ENCODE measurements at regions not wholly inside any gene's neighbourhood (a gene's known extent, or its start where the extent isn't known, plus 50 kb on each side); places are given as distances from the start of the nearest gene placed in this dataset.

DNA sequence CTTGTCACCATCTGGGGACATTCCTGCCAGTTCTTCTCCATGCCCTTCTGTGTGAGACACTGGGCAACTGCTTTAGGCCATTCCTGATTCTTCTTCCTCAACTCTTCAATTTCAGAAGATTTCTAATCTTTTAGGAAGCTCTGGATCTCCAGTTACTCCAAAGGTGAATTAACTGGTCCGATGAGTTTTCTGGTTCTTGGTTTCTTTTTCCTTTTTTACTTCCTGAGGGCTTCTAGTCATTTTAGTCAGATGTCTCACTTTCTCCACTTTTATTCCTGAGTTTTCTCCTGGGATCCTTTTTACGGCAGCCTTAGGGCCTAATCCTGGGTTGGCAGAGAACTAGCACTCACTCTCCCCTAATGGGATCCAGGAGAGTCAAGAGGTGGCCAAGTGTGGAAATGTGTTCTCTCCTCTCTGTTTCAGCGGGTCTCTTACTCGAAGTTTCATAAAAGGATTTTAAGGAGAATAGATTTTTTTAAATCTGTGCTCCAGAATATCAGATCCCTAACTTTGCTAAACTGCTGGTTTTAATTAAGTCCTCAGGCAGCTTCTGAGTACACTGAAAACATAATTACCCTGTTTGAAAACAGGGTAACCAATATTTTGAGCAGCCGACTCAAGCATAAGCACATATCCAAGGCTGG, 107.6 kb downstream of the RMI2 start:
- no peaks in the 10 kb centered on the region for H3K4me1 Mint-ChIP-seq (ENCODE audit: low read depth, unreplicated experiment)
- DNase-seq (ENCODE audit: low read depth): no peak
- no peak overlapping the region for H3K27ac Mint-ChIP-seq (ENCODE audit: unreplicated experiment)
- no peak overlapping the region for H3K4me3 Mint-ChIP-seq (ENCODE audit: unreplicated experiment)
- peaks cover 34% of the 10 kb centered on the region for H3K27me3 Mint-ChIP-seq (ENCODE audit: low read depth, unreplicated experiment)
- Histone ChIP-seq H3K27me3 (ENCODE audit: insufficient read depth, low read length) (peaks cover 13% of the 10 kb centered on the region), H3K79me2 (ENCODE audit: insufficient read depth, low read length) (no peaks in the 10 kb centered on the region), H3K36me3 (ENCODE audit: insufficient read depth, low read length) (no peaks in the 10 kb centered on the region), H3K4me2 (ENCODE audit: low read length) (no peak overlapping the region), H3K4me3 (ENCODE audit: insufficient read depth, low read depth, low read length) (no peak overlapping the region), H2AFZ (ENCODE audit: low read depth, low read length) (no peak overlapping the region), H3K9ac (ENCODE audit: low read length) (no peak overlapping the region), H4K20me1 (ENCODE audit: insufficient read depth, low read length) (no peaks in the 10 kb centered on the region), H3K4me1 (ENCODE audit: insufficient read depth, low read length) (no peaks in the 10 kb centered on the region), H3K27ac (ENCODE audit: low read depth, low read length) (no peak overlapping the region), H3K9me3 (ENCODE audit: insufficient read depth, low read depth, low read length) (no peaks in the 10 kb centered on the region)
- TF ChIP-seq, protein P1, sequence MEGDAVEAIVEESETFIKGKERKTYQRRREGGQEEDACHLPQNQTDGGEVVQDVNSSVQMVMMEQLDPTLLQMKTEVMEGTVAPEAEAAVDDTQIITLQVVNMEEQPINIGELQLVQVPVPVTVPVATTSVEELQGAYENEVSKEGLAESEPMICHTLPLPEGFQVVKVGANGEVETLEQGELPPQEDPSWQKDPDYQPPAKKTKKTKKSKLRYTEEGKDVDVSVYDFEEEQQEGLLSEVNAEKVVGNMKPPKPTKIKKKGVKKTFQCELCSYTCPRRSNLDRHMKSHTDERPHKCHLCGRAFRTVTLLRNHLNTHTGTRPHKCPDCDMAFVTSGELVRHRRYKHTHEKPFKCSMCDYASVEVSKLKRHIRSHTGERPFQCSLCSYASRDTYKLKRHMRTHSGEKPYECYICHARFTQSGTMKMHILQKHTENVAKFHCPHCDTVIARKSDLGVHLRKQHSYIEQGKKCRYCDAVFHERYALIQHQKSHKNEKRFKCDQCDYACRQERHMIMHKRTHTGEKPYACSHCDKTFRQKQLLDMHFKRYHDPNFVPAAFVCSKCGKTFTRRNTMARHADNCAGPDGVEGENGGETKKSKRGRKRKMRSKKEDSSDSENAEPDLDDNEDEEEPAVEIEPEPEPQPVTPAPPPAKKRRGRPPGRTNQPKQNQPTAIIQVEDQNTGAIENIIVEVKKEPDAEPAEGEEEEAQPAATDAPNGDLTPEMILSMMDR (IDR thresholded peaks at IDR 0.05; ENCODE audit: insufficient read depth, low read depth, low read length): no peak
- TF ChIP-seq EZH2 (IDR thresholded peaks at IDR 0.05; ENCODE audit: insufficient read depth, low read length): no peak
- H3K9me3 Mint-ChIP-seq (ENCODE audit: unreplicated experiment): no peaks in the 10 kb centered on the region
- no peak for FAIRE-seq
- no peaks in the 10 kb centered on the region for H3K36me3 Mint-ChIP-seq (ENCODE audit: low read depth, unreplicated experiment)

DNA sequence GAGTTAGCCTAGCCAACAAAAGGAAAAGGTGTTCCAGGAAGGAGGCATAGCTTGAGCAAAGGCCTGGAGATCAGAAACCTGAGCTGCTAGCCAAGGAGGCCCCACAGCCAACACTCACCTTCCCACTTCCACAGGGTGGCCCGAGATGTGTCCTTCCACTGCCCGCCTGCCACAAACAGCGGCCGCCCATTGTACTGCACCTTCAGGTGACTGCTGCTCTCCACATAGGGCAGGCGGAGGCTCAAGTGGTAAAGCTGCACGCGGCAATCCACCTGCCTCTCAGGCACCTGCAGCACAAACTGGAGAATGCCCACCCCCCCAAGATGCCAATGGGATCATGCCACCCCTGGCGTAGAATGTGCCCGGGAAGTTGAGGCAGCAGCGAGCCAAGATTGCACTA, 111.5 kb downstream of the RMI2 start:
- Histone ChIP-seq H3K79me2 (ENCODE audit: insufficient read depth, low read length) (no peaks in the 10 kb centered on the region), H3K9ac (ENCODE audit: low read length) (no peak overlapping the region), H2AFZ (ENCODE audit: low read depth, low read length) (no peak overlapping the region), H3K4me3 (ENCODE audit: insufficient read depth, low read depth, low read length) (no peak overlapping the region), H3K4me1 (ENCODE audit: insufficient read depth, low read length) (no peaks in the 10 kb centered on the region), H3K27ac (ENCODE audit: low read depth, low read length) (no peak overlapping the region), H3K4me2 (ENCODE audit: low read length) (no peak overlapping the region), H3K36me3 (ENCODE audit: insufficient read depth, low read length) (no peaks in the 10 kb centered on the region), H4K20me1 (ENCODE audit: insufficient read depth, low read length) (no peaks in the 10 kb centered on the region), H3K27me3 (ENCODE audit: insufficient read depth, low read length) (peaks cover 9% of the 10 kb centered on the region), H3K9me3 (ENCODE audit: insufficient read depth, low read depth, low read length) (no peaks in the 10 kb centered on the region)
- Mint-ChIP-seq H3K4me1 (ENCODE audit: low read depth, unreplicated experiment) (no peaks in the 10 kb centered on the region), H3K27ac (ENCODE audit: unreplicated experiment) (no peak overlapping the region), H3K27me3 (ENCODE audit: low read depth, unreplicated experiment) (peaks cover 19% of the 10 kb centered on the region), H3K36me3 (ENCODE audit: low read depth, unreplicated experiment) (no peaks in the 10 kb centered on the region), H3K4me3 (ENCODE audit: unreplicated experiment) (no peak overlapping the region), H3K9me3 (ENCODE audit: unreplicated experiment) (no peaks in the 10 kb centered on the region)
- DNase-seq (ENCODE audit: low read depth) (no peak), FAIRE-seq (no peak)
- TF ChIP-seq, protein P1 (IDR thresholded peaks at IDR 0.05; ENCODE audit: insufficient read depth, low read depth, low read length): no peak
- no peak for TF ChIP-seq EZH2 (IDR thresholded peaks at IDR 0.05; ENCODE audit: insufficient read depth, low read length)

DNA sequence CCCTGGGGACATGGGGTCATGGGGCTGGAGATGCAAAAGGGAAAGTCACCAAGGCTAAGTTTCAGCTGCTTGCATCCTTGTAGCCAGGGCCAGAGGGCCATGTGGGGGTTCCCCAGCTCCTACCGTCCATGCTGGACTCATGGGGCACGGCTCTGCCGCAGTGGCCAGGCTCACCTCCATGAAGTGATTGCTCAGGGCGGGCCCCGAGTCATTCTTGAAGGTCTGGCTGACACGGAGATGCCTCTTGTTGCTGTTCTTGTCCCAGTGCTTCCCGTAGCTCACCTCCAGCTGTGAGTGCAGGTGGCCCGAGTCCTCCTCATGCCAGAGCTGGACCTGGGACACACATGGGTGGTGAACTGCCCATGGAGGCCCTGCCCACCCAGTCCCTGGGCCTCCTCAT, 114.5 kb downstream of the RMI2 start:
- no peak overlapping the region for H3K27ac ChIP-seq (ENCODE audit: low read depth, low read length)
- TF ChIP-seq, protein P1 (IDR thresholded peaks at IDR 0.05; ENCODE audit: insufficient read depth, low read depth, low read length): no peak
- TF ChIP-seq EZH2 (IDR thresholded peaks at IDR 0.05; ENCODE audit: insufficient read depth, low read length): no peak
- no peaks in the 10 kb centered on the region for H4K20me1 ChIP-seq (ENCODE audit: insufficient read depth, low read length)
- Mint-ChIP-seq H3K4me1 (ENCODE audit: low read depth, unreplicated experiment) (no peaks in the 10 kb centered on the region), H3K27me3 (ENCODE audit: low read depth, unreplicated experiment) (peaks cover 20% of the 10 kb centered on the region), H3K4me3 (ENCODE audit: unreplicated experiment) (no peak overlapping the region), H3K9me3 (ENCODE audit: unreplicated experiment) (no peaks in the 10 kb centered on the region), H3K27ac (ENCODE audit: unreplicated experiment) (no peak overlapping the region), H3K36me3 (ENCODE audit: low read depth, unreplicated experiment) (no peaks in the 10 kb centered on the region)
- FAIRE-seq: no peak
- DNase-seq (ENCODE audit: low read depth): no peak
- no peaks in the 10 kb centered on the region for H3K27me3 ChIP-seq (ENCODE audit: insufficient read depth, low read length)
- no peak overlapping the region for H2AFZ ChIP-seq (ENCODE audit: low read depth, low read length)
- H3K36me3 ChIP-seq (ENCODE audit: insufficient read depth, low read length): no peaks in the 10 kb centered on the region
- no peak overlapping the region for H3K4me3 ChIP-seq (ENCODE audit: insufficient read depth, low read depth, low read length)
- H3K4me2 ChIP-seq (ENCODE audit: low read length): no peak overlapping the region
- no peak overlapping the region for H3K9ac ChIP-seq (ENCODE audit: low read length)
- H3K79me2 ChIP-seq (ENCODE audit: insufficient read depth, low read length): no peaks in the 10 kb centered on the region
- no peaks in the 10 kb centered on the region for H3K9me3 ChIP-seq (ENCODE audit: insufficient read depth, low read depth, low read length)
- H3K4me1 ChIP-seq (ENCODE audit: insufficient read depth, low read length): no peaks in the 10 kb centered on the region

All from astrocyte (in vitro differentiated cells and primary cell).